GM23338 (cell line): ENCODE measurements at regions not wholly inside any gene's neighbourhood (a gene's known extent, or its start where the extent isn't known, plus 50 kb on each side); places are given as distances from the start of the nearest gene placed in this dataset.

Experiments used
- EZH2 ChIP-seq: fragments of 200-600 bp; sonication (generic); IDR thresholded peaks from one replicate; pipeline ENCODE4 v1.8.0; 2017; ENCODE audit warnings: antibody characterized with exemption, mild to moderate bottlenecking, low read depth; ENCODE audit not compliant: unreplicated experiment
- POLR2AphosphoS5 ChIP-seq: IDR thresholded peaks from 2 replicates; pipeline ENCODE4 v1.6.1; 2016; ENCODE audit warnings: antibody characterized with exemption, low read depth
- TF ChIP-seq, protein P1 (sequence below), 2 experiments: fragments of 200-600 bp in 1 of 2; sonication (generic) in 1 of 2; conservative IDR thresholded peaks; 2 replicates each; pipeline versions ENCODE4 v1.5.1 to v1.6.1; 2016 to 2017; ENCODE audit warnings: antibody characterized with exemption in 2 of 2, low read depth in 2 of 2, mild to moderate bottlenecking in 2 of 2, moderate library complexity in 1 of 2
- TF ChIP-seq, protein P2 (sequence below): IDR thresholded peaks from one replicate; pipeline ENCODE4 v1.6.1; 2018; ENCODE audit warnings: antibody characterized with exemption; ENCODE audit not compliant: unreplicated experiment

DNA sequence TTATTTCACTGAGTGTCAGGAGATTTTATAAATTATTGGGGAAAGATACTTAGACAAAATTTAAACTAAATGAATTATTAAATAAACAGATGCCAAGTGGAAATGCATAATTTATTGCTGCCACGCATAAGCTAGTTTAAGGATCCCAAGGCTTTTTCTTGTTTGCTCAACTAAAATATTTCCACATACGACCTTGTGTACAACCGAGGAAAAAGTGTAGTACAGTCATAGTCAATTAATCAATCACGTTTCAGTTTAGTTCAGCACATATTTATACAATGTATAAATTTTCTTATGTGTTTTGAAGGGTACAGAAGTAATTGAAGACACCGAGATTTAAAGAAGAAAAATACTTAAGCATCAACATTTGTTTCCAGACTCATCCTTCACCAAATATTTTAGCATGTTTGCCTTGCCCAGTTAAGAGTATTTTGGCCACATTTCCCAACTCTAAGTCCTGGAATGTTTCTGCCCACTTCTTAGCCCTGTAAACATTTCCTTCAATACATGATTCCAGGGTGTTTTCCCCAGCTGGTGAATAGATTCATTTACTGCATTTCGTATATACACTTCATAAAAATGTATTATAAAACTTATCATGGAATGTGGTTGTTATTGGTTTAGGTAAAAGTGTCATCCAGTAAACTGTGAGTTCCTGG, 652.9 kb downstream of the ELAVL2 start:
- TF ChIP-seq, protein P1, sequence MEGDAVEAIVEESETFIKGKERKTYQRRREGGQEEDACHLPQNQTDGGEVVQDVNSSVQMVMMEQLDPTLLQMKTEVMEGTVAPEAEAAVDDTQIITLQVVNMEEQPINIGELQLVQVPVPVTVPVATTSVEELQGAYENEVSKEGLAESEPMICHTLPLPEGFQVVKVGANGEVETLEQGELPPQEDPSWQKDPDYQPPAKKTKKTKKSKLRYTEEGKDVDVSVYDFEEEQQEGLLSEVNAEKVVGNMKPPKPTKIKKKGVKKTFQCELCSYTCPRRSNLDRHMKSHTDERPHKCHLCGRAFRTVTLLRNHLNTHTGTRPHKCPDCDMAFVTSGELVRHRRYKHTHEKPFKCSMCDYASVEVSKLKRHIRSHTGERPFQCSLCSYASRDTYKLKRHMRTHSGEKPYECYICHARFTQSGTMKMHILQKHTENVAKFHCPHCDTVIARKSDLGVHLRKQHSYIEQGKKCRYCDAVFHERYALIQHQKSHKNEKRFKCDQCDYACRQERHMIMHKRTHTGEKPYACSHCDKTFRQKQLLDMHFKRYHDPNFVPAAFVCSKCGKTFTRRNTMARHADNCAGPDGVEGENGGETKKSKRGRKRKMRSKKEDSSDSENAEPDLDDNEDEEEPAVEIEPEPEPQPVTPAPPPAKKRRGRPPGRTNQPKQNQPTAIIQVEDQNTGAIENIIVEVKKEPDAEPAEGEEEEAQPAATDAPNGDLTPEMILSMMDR (conservative IDR thresholded peaks at IDR 0.05; ENCODE audit: low read depth in 2 of 2), result no peak
- TF ChIP-seq, protein P2, sequence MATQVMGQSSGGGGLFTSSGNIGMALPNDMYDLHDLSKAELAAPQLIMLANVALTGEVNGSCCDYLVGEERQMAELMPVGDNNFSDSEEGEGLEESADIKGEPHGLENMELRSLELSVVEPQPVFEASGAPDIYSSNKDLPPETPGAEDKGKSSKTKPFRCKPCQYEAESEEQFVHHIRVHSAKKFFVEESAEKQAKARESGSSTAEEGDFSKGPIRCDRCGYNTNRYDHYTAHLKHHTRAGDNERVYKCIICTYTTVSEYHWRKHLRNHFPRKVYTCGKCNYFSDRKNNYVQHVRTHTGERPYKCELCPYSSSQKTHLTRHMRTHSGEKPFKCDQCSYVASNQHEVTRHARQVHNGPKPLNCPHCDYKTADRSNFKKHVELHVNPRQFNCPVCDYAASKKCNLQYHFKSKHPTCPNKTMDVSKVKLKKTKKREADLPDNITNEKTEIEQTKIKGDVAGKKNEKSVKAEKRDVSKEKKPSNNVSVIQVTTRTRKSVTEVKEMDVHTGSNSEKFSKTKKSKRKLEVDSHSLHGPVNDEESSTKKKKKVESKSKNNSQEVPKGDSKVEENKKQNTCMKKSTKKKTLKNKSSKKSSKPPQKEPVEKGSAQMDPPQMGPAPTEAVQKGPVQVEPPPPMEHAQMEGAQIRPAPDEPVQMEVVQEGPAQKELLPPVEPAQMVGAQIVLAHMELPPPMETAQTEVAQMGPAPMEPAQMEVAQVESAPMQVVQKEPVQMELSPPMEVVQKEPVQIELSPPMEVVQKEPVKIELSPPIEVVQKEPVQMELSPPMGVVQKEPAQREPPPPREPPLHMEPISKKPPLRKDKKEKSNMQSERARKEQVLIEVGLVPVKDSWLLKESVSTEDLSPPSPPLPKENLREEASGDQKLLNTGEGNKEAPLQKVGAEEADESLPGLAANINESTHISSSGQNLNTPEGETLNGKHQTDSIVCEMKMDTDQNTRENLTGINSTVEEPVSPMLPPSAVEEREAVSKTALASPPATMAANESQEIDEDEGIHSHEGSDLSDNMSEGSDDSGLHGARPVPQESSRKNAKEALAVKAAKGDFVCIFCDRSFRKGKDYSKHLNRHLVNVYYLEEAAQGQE, result no peak
- TF ChIP-seq POLR2AphosphoS5 (no peak), EZH2 (no peak)
